ENCODE measurements at regions not wholly inside any gene's neighbourhood (a gene's known extent, or its start where the extent isn't known, plus 50 kb on each side); places are given as distances from the start of the nearest gene placed in this dataset.

DNA sequence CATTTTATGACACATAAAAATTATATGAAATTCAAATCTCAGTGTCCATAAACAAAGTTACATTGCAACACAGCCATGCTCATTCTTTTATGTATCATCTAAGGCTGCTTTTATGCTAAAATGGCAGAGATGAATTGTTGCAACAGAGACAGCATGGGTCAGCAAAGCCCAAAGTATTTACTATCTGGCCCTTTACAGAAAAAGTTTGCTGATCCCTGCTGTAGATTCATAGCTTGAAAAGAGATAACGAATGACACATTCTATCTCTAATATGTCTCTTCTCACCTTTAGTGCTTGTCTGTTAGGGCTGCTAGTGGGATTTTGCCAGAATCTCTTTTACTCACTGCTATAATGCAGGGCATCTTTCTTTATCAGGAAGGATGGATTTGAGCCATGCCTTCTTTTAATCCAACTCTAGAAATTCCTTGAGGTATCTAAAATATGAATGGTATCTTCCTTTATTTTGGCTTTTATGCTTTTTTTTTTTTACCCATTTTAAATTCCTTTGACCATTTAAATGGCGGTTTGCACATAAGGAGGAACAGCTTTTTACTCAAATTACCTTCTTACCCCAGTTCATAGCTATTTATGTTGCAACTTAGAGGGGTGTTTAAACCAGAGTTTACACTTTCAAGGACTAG is 598.2 kb downstream of the PLPP3 start:
- TF ChIP-seq, protein P1, sequence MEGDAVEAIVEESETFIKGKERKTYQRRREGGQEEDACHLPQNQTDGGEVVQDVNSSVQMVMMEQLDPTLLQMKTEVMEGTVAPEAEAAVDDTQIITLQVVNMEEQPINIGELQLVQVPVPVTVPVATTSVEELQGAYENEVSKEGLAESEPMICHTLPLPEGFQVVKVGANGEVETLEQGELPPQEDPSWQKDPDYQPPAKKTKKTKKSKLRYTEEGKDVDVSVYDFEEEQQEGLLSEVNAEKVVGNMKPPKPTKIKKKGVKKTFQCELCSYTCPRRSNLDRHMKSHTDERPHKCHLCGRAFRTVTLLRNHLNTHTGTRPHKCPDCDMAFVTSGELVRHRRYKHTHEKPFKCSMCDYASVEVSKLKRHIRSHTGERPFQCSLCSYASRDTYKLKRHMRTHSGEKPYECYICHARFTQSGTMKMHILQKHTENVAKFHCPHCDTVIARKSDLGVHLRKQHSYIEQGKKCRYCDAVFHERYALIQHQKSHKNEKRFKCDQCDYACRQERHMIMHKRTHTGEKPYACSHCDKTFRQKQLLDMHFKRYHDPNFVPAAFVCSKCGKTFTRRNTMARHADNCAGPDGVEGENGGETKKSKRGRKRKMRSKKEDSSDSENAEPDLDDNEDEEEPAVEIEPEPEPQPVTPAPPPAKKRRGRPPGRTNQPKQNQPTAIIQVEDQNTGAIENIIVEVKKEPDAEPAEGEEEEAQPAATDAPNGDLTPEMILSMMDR (IDR thresholded peaks at IDR 0.05), result no peak
- TF ChIP-seq POLR2A (IDR thresholded peaks at IDR 0.05) (no peak), EP300 (IDR thresholded peaks at IDR 0.05) (no peak)

Data from tibial nerve (tissue), 4 donors.